Suprapubic skin (tissue), 4 donors: ENCODE measurements at regions not wholly inside any gene's neighbourhood (a gene's known extent, or its start where the extent isn't known, plus 50 kb on each side); places are given as distances from the start of the nearest gene placed in this dataset.

Source experiments
- DNase-seq, 2 donors: peaks; one replicate each; pipeline ENCODE4 v3.0.0-alpha.2; 2019; ENCODE audit warnings: low spot score in 2 of 2
- H3K27ac ChIP-seq: fragments of 200-600 bp; sonication (generic); one replicate; pipeline ENCODE4 v1.5.1; 2019
- H3K27me3 ChIP-seq: fragments of 200-600 bp; sonication (generic); one replicate; pipeline ENCODE4 v1.5.1; 2019
- H3K36me3 ChIP-seq: fragments of 200-600 bp; sonication (generic); one replicate; pipeline ENCODE4 v1.5.1; 2019
- H3K4me1 ChIP-seq: fragments of 200-600 bp; sonication (generic); one replicate; pipeline ENCODE4 v1.5.1; 2019
- H3K4me3 ChIP-seq: fragments of 200-600 bp; sonication (generic); one replicate; pipeline ENCODE4 v1.5.1; 2019; ENCODE audit warnings: mild to moderate bottlenecking
- H3K9me3 ChIP-seq: fragments of 200-600 bp; sonication (generic); one replicate; pipeline ENCODE4 v1.5.1; 2019
- CTCF ChIP-seq, 2 donors: fragments of 200-600 bp in 1 of 2; fragments of 450-650 bp in 1 of 2; sonication (generic) in 1 of 2; IDR thresholded peaks; one replicate each; pipeline ENCODE4 v1.5.1; 2016 to 2019; ENCODE audit warnings: antibody characterized with exemption in 2 of 2, mild to moderate bottlenecking in 1 of 2, moderate library complexity in 1 of 2
- EP300 ChIP-seq: sonication (generic); formaldehyde crosslinking; IDR thresholded peaks from one replicate; pipeline ENCODE4 v1.6.1; 2017; ENCODE audit warnings: antibody characterized with exemption
- POLR2A ChIP-seq, 2 donors: fragments of 450-650 bp; IDR thresholded peaks; one replicate each; pipeline ENCODE4 v1.6.1; 2017; ENCODE audit warnings: antibody characterized with exemption in 2 of 2, mild to moderate bottlenecking in 2 of 2, moderate library complexity in 2 of 2
- POLR2AphosphoS5 ChIP-seq, 3 donors: sonication (generic); formaldehyde crosslinking; IDR thresholded peaks; one replicate each; pipeline ENCODE4 v1.6.1; 2017; ENCODE audit warnings: antibody characterized with exemption in 3 of 3
- WGBS: methylation state at CpG from one replicate; pipeline ENCODE4 v1.1.5; 2018; 5-methylcytosine and 5-hydroxymethylcytosine counted together

GRCh38 chr6:3627956-3628835 is 123.3 kb downstream of the PXDC1 start:
- DNase-seq: no peak
- Histone ChIP-seq H3K9me3 (no peaks in the 10 kb centered on the region), H3K36me3 (no peaks in the 10 kb centered on the region), H3K4me3 (no peak overlapping the region), H3K27me3 (no peaks in the 10 kb centered on the region), H3K4me1 (peaks cover 3% of the 10 kb centered on the region), H3K27ac (peak overlapping the region; percentile 27)
- no peak for TF ChIP-seq EP300
- no peak for TF ChIP-seq POLR2AphosphoS5 (IDR thresholded peaks at IDR 0.05)
- TF ChIP-seq POLR2A (IDR thresholded peaks at IDR 0.05): no peak
- no peak for TF ChIP-seq CTCF (IDR thresholded peaks at IDR 0.05)
- 49% methylated on average over 20 of the region's 20 CpGs for WGBS

GRCh38 chr6:3627501-3627900 is 124.0 kb downstream of the PXDC1 start:
- Histone ChIP-seq H3K4me1 (peaks cover 3% of the 10 kb centered on the region), H3K9me3 (no peaks in the 10 kb centered on the region), H3K27me3 (no peaks in the 10 kb centered on the region), H3K4me3 (no peak overlapping the region), H3K36me3 (no peaks in the 10 kb centered on the region), H3K27ac (no peak overlapping the region)
- no peak for DNase-seq
- TF ChIP-seq EP300: no peak
- TF ChIP-seq POLR2A (IDR thresholded peaks at IDR 0.05): no peak
- no peak for TF ChIP-seq CTCF (IDR thresholded peaks at IDR 0.05)
- WGBS: 44% methylated on average over 9 of the region's 9 CpGs

GRCh38 chr6:3625980-3626563 is 125.4 kb downstream of the PXDC1 start:
- H3K9me3 ChIP-seq: no peaks in the 10 kb centered on the region
- TF ChIP-seq POLR2A (IDR thresholded peaks at IDR 0.05) (no peak), EP300 (no peak), POLR2AphosphoS5 (IDR thresholded peaks at IDR 0.05) (no peak), CTCF (IDR thresholded peaks at IDR 0.05) (no peak)
- H3K27me3 ChIP-seq: no peaks in the 10 kb centered on the region
- WGBS: 78% methylated on average over 14 of the region's 14 CpGs
- DNase-seq: no peak
- H3K27ac ChIP-seq: no peak overlapping the region
- peaks cover 3% of the 10 kb centered on the region for H3K4me1 ChIP-seq
- no peak overlapping the region for H3K4me3 ChIP-seq
- no peaks in the 10 kb centered on the region for H3K36me3 ChIP-seq

GRCh38 chr6:3625149-3625979 is 126.1 kb downstream of the PXDC1 start:
- Histone ChIP-seq H3K27me3 (no peaks in the 10 kb centered on the region), H3K4me1 (peaks cover 3% of the 10 kb centered on the region), H3K27ac (no peak overlapping the region), H3K36me3 (no peaks in the 10 kb centered on the region), H3K4me3 (no peak overlapping the region), H3K9me3 (no peaks in the 10 kb centered on the region)
- TF ChIP-seq POLR2AphosphoS5 (IDR thresholded peaks at IDR 0.05) (no peak), POLR2A (IDR thresholded peaks at IDR 0.05) (no peak), EP300 (no peak), CTCF (IDR thresholded peaks at IDR 0.05) (no peak)
- WGBS: 73% methylated on average over 16 of the region's 16 CpGs
- no peak for DNase-seq
